Cardiac fibroblast (primary cell): ENCODE measurements at regions not wholly inside any gene's neighbourhood (a gene's known extent, or its start where the extent isn't known, plus 50 kb on each side); places are given as distances from the start of the nearest gene placed in this dataset.
A peak's percentile ranks its signal among the peaks of the same experiment; 100 is the strongest.

Experiments
- DNase-seq, 2 donors: peaks; one replicate each; pipeline versions ENCODE4 v3.0.0 to v3.0.0-alpha.2; 2010; ENCODE audit warnings: low read depth in 2 of 2
- H3K4me3 ChIP-seq, 2 donors: replicated peaks in 1 of 2; 1 replicate in 1 of 2; 2 replicates in 1 of 2; pipeline ENCODE4 v1.5.1; 2011; ENCODE audit warnings: low read depth in 2 of 2, low read length in 2 of 2, mild to moderate bottlenecking in 2 of 2, moderate library complexity in 1 of 2
- CTCF ChIP-seq: IDR thresholded peaks from one replicate; pipeline ENCODE4 v1.5.1; 2011; ENCODE audit warnings: low read depth, mild to moderate bottlenecking, low read length, inconsistent platforms

GRCh38 chr9:703392-703791 is 138.1 kb upstream of the DMRT1 start:
- TF ChIP-seq CTCF = no peak
- no peak for DNase-seq
- H3K4me3 ChIP-seq = no peak overlapping the region

- H3K4me3 ChIP-seq = peak overlapping the region in 1 of 2 donors; percentile 57
- no peak for TF ChIP-seq CTCF
- peak in 1 of 2 donors; percentile 22 for DNase-seq
Observed at GRCh38 chr9:706073-706472, 135.4 kb upstream of the DMRT1 start.

- peak overlapping the region; percentile 32 to 57 for H3K4me3 ChIP-seq
- peak; percentile 67 to 82 for DNase-seq
Observed at GRCh38 chr9:706606-707459, 134.7 kb upstream of the DMRT1 start.

GRCh38 chr9:708182-708550 is 133.3 kb upstream of the DMRT1 start:
- peak overlapping the region; percentile 19 to 24 for H3K4me3 ChIP-seq
- peak in 1 of 2 donors; percentile 10 for DNase-seq
- TF ChIP-seq CTCF = no peak

More at GRCh38 chr9:706606-707459, 134.7 kb upstream of the DMRT1 start:
- no peak for TF ChIP-seq CTCF

- no peak for TF ChIP-seq CTCF
- peak overlapping the region; percentile 19 to 24 for H3K4me3 ChIP-seq
- DNase-seq = peak in 1 of 2 donors; percentile 5
Observed at GRCh38 chr9:708551-709432, 132.7 kb upstream of the DMRT1 start.

- no peak overlapping the region for H3K4me3 ChIP-seq
- DNase-seq = no peak
- no peak for TF ChIP-seq CTCF
Observed at GRCh38 chr9:710951-711745, 130.3 kb upstream of the DMRT1 start.
